ENCODE measurements at regions not wholly inside any gene's neighbourhood (a gene's known extent, or its start where the extent isn't known, plus 50 kb on each side); places are given as distances from the start of the nearest gene placed in this dataset.

GRCh38 chr5:96279801-96280542 lies 153.1 kb downstream of the PCSK1 start:
- H3K27ac ChIP-seq (ENCODE audit: low read length) = no peak overlapping the region
- intact Hi-C loops (cut with micrococcal nuclease) = no loop called here
- no peaks in the 10 kb centered on the region for H3K36me3 ChIP-seq (ENCODE audit: control insufficient read depth, insufficient read depth, low read length)
- no peak for TF ChIP-seq CTCF (IDR thresholded peaks at IDR 0.05)
- no peaks in the 10 kb centered on the region for H3K9me3 ChIP-seq (ENCODE audit: control insufficient read depth, insufficient read depth, low read length)
- Mint-ChIP-seq H3K27ac (no peak overlapping the region), H3K9me3 (no peaks in the 10 kb centered on the region), H3K27me3 (ENCODE audit: low read depth in 2 of 2) (peaks cover 2 to 8% of the 10 kb centered on the region in 2 donors), H3K4me1 (no peaks in the 10 kb centered on the region), H3K36me3 (no peaks in the 10 kb centered on the region), H3K4me3 (no peak overlapping the region)
- DNase-seq = no peak
- WGBS (ENCODE audit: insufficient coverage) = 100% methylated on average over 2 of the region's 6 CpGs
- ATAC-seq = no peak
- H3K4me3 ChIP-seq (ENCODE audit: low read length) = no peak overlapping the region
- H3K4me1 ChIP-seq (ENCODE audit: control insufficient read depth, insufficient read depth, low read length) = no peaks in the 10 kb centered on the region
- no peaks in the 10 kb centered on the region for H3K27me3 ChIP-seq (ENCODE audit: control insufficient read depth, insufficient read depth, low read length)

GRCh38 chr5:96278981-96279380 lies 154.1 kb downstream of the PCSK1 start:
- no peaks in the 10 kb centered on the region for H3K4me1 Mint-ChIP-seq
- intact Hi-C loops (cut with micrococcal nuclease) = no loop called here

GRCh38 chr5:96275051-96275450 lies 158.0 kb downstream of the PCSK1 start:
- no peak for ATAC-seq

More at GRCh38 chr5:96278981-96279380, 154.1 kb downstream of the PCSK1 start:
- no peak for ATAC-seq
- Histone ChIP-seq H3K27me3 (ENCODE audit: control insufficient read depth, insufficient read depth, low read length) (no peaks in the 10 kb centered on the region), H3K9me3 (ENCODE audit: control insufficient read depth, insufficient read depth, low read length) (no peaks in the 10 kb centered on the region), H3K36me3 (ENCODE audit: control insufficient read depth, insufficient read depth, low read length) (no peaks in the 10 kb centered on the region), H3K4me3 (ENCODE audit: low read length) (no peak overlapping the region), H3K4me1 (ENCODE audit: control insufficient read depth, insufficient read depth, low read length) (no peaks in the 10 kb centered on the region), H3K27ac (ENCODE audit: low read length) (no peak overlapping the region)
- peaks cover 2 to 8% of the 10 kb centered on the region in 2 donors for H3K27me3 Mint-ChIP-seq (ENCODE audit: low read depth in 2 of 2)
- H3K9me3 Mint-ChIP-seq = no peaks in the 10 kb centered on the region
- H3K36me3 Mint-ChIP-seq = no peaks in the 10 kb centered on the region
- 90% methylated on average over 3 of the region's 3 CpGs for WGBS (ENCODE audit: insufficient coverage)
- no peak for TF ChIP-seq CTCF (IDR thresholded peaks at IDR 0.05)
- no peak overlapping the region for H3K4me3 Mint-ChIP-seq
- no peak for DNase-seq
- no peak overlapping the region for H3K27ac Mint-ChIP-seq

More at GRCh38 chr5:96275051-96275450, 158.0 kb downstream of the PCSK1 start:
- no peaks in the 10 kb centered on the region for H3K4me1 Mint-ChIP-seq
- Histone ChIP-seq H3K4me1 (ENCODE audit: control insufficient read depth, insufficient read depth, low read length) (no peaks in the 10 kb centered on the region), H3K9me3 (ENCODE audit: control insufficient read depth, insufficient read depth, low read length) (no peaks in the 10 kb centered on the region), H3K27ac (ENCODE audit: low read length) (no peak overlapping the region), H3K27me3 (ENCODE audit: control insufficient read depth, insufficient read depth, low read length) (no peaks in the 10 kb centered on the region), H3K36me3 (ENCODE audit: control insufficient read depth, insufficient read depth, low read length) (no peaks in the 10 kb centered on the region), H3K4me3 (ENCODE audit: low read length) (no peak overlapping the region)
- H3K4me3 Mint-ChIP-seq = no peak overlapping the region
- no peak for DNase-seq
- peaks cover 0 to 2% of the 10 kb centered on the region in 2 donors for H3K27me3 Mint-ChIP-seq (ENCODE audit: low read depth in 2 of 2)
- TF ChIP-seq CTCF (IDR thresholded peaks at IDR 0.05) = no peak
- H3K27ac Mint-ChIP-seq = no peak overlapping the region
- no peaks in the 10 kb centered on the region for H3K9me3 Mint-ChIP-seq
- intact Hi-C loops (cut with micrococcal nuclease) = no loop called here
- WGBS (ENCODE audit: insufficient coverage) = 91% methylated on average over 3 of the region's 3 CpGs
- no peaks in the 10 kb centered on the region for H3K36me3 Mint-ChIP-seq

All from natural killer cell (primary cell).